ENCODE measurements at regions not wholly inside any gene's neighbourhood (a gene's known extent, or its start where the extent isn't known, plus 50 kb on each side); places are given as distances from the start of the nearest gene placed in this dataset.

DNA sequence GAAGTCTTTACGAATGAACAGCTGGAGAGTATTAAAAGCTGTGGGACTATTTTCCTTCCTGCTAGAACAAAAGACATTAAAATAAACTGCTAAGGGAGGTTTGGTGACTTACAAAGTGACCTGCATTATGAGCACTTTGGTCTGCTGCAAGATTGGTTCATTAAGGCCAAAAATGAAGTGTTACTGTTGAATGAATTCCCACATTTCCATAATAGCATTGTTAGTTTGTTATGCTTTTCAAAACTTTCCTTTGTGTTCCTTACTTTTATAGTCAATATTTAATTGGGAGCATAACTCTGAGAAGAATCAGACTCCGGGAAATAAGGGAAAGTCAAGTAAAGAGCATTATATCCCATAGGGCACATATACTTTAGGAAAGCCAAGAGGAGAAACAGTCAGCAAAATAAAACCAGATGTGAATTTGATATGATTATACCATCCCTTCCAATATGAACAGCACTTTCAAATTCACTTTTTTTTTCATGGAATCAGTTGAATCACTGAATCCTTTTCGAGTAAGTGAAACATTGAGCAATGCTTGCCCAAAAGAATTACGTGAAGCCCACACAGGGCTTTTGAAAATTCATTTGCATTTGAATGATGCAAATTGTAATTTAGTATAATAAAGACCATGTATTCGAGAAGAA is 112.6 kb downstream of the KCTD12 start:
- Histone ChIP-seq H3K4me2 (ENCODE audit: insufficient read depth, insufficient read length, low read length) (no peak overlapping the region), H3K79me1 (ENCODE audit: insufficient read depth, low read depth, low read length, poor library complexity, severe bottlenecking) (no peaks in the 10 kb centered on the region), H3K9ac (ENCODE audit: extremely low read depth, insufficient read length, low read length) (no peak overlapping the region), H2AK5ac (ENCODE audit: insufficient read length, low read length) (no peak overlapping the region), H3K14ac (ENCODE audit: insufficient read depth, low read length) (no peak overlapping the region), H2BK20ac (ENCODE audit: low read depth, low read length, poor library complexity, severe bottlenecking) (no peak overlapping the region), H3K23me2 (ENCODE audit: insufficient read length, low read depth, low read length, poor library complexity, severe bottlenecking) (no peaks in the 10 kb centered on the region), H2AFZ (ENCODE audit: low read length) (no peak overlapping the region), H4K20me1 (ENCODE audit: control insufficient read depth, insufficient read depth, insufficient read length) (no peaks in the 10 kb centered on the region), H3K27me3 (ENCODE audit: insufficient read depth, low read length) (no peaks in the 10 kb centered on the region), H3K4ac (ENCODE audit: low read depth, low read length) (no peak overlapping the region), H3T11ph (ENCODE audit: low read length) (no peak overlapping the region), H2BK5ac (ENCODE audit: insufficient read length, low read length) (no peak overlapping the region), H2BK120ac (ENCODE audit: low read depth, low read length, poor library complexity, severe bottlenecking) (no peak overlapping the region), H2BK12ac (ENCODE audit: insufficient read length, low read depth, low read length) (no peak overlapping the region), H3K56ac (ENCODE audit: insufficient read length, low read depth, low read length) (no peak overlapping the region), H3K4me1 (ENCODE audit: insufficient read depth, low read length) (no peaks in the 10 kb centered on the region), H3K79me2 (ENCODE audit: insufficient read depth, low read length) (no peaks in the 10 kb centered on the region), H3K27ac (ENCODE audit: insufficient read length, low read depth, low read length) (no peak overlapping the region), H2BK15ac (ENCODE audit: low read depth, low read length) (no peak overlapping the region), H4K8ac (replicated peaks; ENCODE audit: insufficient read length, low read depth, low read length) (no peak overlapping the region), H3K23ac (ENCODE audit: insufficient read length, low read depth, low read length) (no peak overlapping the region), H4K5ac (ENCODE audit: insufficient read length, low read depth, low read length) (no peak overlapping the region), H3K18ac (ENCODE audit: insufficient read length, low read depth, low read length) (no peak overlapping the region), H4K91ac (ENCODE audit: insufficient read length, low read depth, low read length) (no peak overlapping the region), H3K9me3 (ENCODE audit: control insufficient read depth, low read depth, low read length) (no peaks in the 10 kb centered on the region)
- Mint-ChIP-seq H3K27me3 (ENCODE audit: low read depth) (no peaks in the 10 kb centered on the region), H3K27ac (no peak overlapping the region), H3K36me3 (ENCODE audit: insufficient read depth in 1 of 3, low read depth in 3 of 3) (no peaks in the 10 kb centered on the region), H3K9me3 (no peaks in the 10 kb centered on the region), H3K4me3 (no peak overlapping the region), H3K4me1 (peaks cover 5 to 10% of the 10 kb centered on the region in 2 experiments; a peak in 3 of 4 replicates)
- no peak for DNase-seq
- TF ChIP-seq, protein P1, sequence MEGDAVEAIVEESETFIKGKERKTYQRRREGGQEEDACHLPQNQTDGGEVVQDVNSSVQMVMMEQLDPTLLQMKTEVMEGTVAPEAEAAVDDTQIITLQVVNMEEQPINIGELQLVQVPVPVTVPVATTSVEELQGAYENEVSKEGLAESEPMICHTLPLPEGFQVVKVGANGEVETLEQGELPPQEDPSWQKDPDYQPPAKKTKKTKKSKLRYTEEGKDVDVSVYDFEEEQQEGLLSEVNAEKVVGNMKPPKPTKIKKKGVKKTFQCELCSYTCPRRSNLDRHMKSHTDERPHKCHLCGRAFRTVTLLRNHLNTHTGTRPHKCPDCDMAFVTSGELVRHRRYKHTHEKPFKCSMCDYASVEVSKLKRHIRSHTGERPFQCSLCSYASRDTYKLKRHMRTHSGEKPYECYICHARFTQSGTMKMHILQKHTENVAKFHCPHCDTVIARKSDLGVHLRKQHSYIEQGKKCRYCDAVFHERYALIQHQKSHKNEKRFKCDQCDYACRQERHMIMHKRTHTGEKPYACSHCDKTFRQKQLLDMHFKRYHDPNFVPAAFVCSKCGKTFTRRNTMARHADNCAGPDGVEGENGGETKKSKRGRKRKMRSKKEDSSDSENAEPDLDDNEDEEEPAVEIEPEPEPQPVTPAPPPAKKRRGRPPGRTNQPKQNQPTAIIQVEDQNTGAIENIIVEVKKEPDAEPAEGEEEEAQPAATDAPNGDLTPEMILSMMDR (conservative IDR thresholded peaks at IDR 0.05): no peak
- WGBS (ENCODE audit: extremely low coverage, insufficient read length, low lambda C conversion rate): no CpG with 5 or more reads among the region's 5 CpGs
